ENCODE measurements at regions not wholly inside any gene's neighbourhood (a gene's known extent, or its start where the extent isn't known, plus 50 kb on each side); places are given as distances from the start of the nearest gene placed in this dataset.
A peak's percentile ranks its signal among the peaks of the same experiment; 100 is the strongest.

DNA sequence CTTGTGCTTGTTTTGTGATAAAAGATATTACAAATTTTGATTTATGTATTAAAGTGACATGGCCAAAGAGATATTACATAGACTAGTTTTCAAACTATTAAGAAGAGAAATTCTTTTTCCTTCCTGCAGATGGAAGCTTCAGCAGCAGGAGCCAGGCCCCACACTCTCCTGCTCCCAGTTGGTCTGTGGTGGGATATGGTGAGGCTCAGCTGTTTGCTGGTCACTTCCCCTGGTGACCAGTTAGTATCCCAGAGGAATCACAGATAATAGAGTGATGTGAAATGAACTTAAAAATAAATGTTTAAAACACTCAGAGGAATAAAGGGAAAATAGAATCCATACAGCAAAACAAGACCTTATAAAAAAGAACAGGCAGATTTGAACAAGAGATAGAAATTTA is 154.7 kb downstream of the KTN1 start:
- no peak for DNase-seq (ENCODE audit: low spot score)

DNA sequence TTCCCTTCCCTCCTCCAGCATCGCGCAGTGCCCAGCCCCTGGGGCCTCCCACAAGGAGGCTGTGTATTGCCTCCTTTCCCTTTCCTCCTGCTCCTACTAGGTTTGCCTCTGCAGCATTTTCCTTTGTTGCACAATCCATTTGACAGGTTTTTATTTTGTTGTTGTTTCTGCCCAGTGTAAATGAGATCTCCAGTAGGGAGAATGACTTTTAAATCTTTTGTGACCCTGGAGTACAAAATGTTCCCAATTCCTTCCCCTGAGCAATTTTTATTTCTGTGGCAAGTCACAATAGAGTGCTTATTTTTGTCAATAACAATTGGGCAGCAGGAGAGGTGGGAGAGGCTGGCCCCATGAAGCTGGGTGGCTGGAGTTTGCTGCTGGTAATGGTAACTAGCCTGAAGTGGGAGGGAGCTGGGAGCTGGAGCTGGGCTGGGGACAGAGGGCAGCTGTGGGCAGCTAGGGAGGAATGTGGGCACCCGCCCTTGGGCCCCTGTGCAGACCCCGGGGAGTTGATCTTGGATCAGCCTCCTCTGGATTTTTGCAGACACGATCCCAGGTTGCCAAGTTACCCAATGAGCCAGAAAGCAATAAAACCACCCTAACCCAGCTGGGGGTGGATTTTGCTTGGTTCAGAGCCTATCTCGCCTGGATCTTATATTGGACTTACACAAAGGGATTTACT is 160.1 kb downstream of the KTN1 start:
- no peak for DNase-seq (ENCODE audit: low spot score)

DNA sequence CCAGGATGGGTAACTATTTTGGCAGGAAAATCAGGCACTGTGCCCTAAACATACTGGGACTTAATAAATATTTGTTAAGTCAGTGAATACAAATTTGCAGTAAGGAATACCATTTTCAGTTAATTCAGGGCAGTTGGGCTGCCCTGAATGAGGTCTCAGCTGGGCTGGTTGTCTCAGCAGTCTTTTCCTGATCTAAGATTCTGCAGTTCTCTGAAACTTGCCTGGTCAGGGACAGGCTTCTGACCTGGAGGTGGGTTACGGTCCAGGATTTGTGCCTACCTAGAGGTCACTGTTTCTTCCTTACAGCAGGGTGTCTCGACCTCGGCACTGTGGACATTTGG is 160.6 kb downstream of the KTN1 start:
- no peak for DNase-seq (ENCODE audit: low spot score)

DNA sequence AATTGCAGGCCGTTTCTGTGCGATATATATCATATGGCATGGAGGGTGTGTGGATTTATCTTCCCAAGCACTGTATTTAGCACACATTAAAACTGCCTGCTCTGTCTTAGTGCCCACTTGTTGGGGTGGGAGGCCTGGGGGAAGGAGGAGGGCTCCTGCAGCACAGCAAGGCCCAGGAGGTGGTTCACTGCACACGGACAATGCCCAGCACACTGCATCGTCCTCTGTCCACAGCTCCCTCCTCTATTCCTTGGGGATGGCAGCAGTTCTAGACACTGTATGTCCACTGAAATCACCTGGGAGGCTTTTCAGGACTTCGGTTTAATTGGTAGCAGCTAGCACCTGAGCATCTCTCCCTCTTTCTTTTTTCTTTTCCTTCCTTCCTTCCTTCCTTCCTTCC is 161.2 kb downstream of the KTN1 start:
- DNase-seq (ENCODE audit: low spot score), result no peak

DNA sequence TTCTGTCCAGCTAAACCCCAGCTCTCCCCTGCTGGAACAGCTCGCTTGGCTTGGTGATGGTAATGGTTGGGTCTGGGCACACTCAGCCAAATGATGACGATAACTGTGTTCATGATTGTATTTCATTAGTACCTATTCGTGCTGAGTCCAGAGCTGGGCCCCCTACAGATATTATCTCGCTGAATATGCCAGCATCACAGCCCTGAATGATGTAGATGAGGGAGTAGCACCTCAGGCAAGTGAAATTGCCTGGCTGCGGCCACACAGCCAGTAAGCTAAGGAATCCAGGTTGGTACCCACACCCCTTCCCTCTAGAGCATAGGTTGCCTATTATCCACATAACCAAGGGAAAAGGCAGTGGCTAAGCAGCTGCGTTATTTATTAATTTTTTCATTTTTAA is 163.5 kb downstream of the KTN1 start:
- no peak for DNase-seq (ENCODE audit: low spot score)

DNA sequence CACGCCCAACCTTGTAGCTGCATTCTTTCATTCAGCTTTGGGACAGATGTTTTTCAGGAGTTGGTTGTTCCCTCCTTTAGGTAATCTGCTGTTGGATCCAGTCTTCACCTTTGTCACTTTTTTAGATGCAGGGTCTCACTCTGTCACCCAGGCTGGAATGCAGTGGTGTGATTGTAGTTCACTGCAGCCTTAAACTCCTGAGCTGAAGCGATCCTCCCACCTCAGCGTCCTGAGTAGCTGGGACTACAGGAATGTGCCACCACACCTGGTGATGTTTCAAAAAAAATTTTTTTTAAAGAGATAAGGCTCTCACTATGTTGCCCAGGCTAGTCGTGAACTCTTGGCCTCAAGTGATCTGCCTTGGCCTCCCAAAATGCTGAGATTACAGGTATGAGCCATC is 164.3 kb downstream of the KTN1 start:
- no peak for DNase-seq (ENCODE audit: low spot score)

DNA sequence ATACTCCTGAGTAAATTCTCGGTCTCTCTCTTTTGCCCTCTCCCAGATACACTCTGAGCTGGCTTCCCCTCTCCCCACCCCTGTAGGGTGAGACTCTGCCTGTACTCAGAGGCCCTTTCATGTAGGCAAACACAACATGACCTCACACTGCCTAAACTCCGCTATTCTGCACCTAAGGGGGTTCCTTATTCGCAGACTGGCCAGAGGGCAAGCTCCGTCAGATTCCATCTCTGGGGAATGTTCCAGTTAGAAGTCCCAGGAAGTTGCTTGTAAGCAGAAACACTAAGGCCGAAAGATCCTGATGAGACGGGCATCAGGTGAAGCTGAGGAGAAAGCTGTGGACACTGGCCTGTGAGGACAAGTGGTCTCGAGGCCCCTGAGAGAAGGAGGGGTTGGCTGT is 165.9 kb downstream of the KTN1 start:
- DNase-seq (ENCODE audit: low spot score), result no peak

DNA sequence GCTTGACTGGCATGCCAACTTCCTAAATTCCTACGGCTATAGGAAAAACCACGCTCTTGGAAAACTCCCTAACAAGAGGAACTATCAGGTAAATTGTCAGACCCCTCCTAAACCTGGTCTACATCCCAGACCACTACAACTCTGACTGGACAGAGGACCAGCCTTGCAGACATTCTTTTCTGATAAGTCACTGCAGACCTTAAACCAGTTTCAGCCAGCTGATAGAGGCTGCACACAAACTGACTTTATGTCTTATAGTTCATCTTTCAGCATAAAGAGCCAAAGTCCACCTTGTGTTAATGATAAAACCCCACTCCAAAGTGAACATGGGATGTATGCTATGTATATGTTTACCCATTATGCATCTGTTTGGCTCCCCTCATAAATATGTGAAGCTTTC is 166.6 kb downstream of the KTN1 start:
- DNase-seq (ENCODE audit: low spot score), result no peak

DNA sequence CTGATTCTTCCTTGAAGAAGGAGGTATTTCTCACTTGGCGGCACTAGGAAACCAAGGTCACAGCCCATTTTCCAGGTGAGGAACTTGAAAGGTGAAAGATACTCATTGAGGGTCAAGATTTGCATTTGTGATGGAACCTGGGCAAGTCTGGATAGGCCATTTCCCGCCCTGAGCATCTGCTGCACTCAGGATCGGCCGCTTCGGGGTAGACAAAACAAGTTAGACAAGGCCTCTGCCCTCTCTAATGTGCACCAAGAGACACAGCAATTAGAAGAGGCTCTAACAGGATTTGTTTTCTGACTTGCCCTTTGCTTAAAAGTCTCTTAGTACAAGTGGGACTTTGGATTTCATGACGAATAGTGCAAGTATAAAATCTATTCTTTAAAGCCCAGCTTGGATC is 167.2 kb downstream of the KTN1 start:
- DNase-seq (ENCODE audit: low spot score), result no peak

DNA sequence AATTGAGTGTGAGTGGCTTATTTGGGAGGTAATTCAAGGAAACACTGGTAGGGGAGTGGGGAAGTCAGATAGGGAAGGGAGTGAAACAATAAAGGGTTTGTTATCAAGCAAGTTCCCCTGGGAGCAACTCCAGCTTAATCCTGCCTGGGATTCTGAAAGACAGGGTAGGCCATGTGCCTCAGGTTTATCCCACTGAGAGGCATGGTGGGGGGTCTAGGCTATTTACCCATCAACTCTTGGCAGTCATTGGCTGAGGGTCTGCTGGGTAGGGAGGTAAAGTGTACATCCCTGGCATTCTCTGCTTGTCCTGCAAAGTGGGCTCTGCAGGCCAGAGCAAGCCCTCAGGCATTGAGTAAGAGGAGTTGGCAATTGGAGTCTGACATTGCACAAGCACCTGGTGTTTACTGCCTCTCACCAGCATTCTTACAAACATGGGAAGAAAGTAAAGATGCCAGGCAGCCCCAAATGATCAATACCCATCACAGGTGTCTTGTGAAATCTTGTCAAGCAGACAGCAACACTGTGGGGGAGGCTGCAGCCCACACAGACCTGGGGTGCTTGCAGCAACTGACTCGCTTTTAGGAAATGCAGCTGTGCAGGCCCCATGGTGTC is 169.3 kb downstream of the KTN1 start:
- DNase-seq (ENCODE audit: low spot score), result peak; percentile 50

DNA sequence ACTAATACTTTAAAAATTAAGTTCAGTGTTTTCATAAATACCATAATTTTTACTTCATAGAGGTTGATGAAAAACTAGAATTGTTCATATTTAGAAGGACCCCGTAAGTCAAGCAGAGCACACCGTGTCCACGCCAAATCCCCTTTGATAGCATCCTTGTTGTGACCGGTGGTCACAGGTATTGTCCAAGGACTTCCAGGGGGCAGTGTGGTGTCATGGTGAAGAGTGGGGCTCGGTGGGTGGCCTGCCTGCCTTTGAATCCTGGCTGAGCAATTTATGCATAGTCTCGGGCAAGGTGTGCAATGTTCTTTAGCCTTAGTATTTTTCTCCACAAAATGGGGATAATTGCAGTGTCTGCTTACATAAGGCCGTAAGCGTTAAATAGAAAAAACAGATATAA is 169.9 kb downstream of the KTN1 start:
- no peak for DNase-seq (ENCODE audit: low spot score)

DNA sequence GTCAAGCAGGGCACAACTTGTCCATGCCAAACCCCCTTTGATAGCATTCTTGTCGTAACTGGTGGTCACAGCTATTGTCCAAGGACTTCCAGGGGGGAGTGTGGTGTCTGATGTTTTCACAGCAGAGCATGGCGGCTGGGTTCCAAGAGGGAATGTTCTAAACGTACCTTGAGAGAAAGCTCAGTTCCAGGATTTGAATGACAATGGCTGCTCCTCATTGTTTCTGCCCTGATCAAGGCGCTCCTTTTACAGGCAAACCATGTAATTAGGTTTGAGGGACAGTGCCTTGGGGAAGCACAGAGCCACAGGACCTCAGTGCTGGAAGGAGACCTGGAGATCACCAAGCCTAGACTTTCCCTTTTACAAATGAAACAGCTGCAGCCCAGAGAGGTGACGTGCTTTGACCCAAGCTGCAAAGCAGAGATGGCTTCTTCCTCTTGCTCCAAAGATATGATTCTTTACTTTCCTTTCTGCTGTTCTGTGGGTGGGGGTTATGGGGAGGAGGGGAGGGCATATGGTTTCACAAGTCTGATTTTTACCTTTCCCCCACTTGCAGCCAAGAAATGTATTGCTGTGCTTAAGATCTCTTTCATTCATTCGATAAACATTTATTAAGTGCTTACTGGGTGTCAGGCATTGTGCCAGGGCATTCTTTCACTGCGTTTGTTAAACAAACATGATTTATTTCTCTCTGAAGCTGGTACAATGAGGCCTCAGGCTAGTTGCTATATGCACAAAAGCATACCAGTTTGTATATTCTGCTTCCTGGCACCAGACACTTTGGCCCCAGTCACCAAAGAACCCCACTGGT is 172.8 kb downstream of the KTN1 start:
- DNase-seq (ENCODE audit: low spot score), result no peak

DNA sequence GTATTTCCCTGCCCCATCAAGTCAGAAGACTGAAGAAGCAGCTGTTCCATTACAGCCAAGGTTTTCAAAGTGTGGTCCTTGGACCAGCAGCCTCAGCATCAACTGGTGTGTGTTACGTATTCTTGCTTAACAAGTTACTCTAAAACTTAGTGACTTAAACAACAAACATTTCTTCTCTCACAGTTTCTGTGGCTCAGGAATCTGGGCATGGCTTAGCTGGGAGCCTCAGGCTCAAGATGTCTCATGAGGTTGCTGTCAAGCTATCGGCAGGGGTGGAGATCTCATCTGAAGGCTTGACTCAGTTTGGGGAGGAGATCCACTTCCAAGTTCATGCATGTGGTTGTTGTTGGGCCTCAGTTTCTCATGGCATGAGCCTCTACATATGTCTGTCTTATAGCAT is 174.5 kb downstream of the KTN1 start:
- no peak for DNase-seq (ENCODE audit: low spot score)

DNA sequence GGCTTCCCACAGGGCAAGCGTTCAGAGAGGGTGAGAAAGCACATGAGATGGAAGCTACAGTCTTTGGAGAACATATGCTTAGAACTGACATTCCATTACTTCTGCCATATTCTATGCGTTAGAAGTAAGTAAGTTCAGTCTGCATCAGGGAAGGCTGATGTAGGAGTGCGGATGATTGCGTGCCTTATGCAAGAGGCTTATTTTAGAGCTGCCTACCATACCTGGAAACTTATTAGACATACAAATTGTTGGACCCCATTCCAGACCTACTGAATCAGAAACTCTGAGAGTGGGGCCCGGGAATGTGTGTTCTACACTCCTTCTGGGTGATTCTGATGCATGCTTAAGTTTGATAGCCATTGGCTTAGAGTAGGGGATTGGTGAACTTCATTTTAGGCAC is 174.9 kb downstream of the KTN1 start:
- no peak for DNase-seq (ENCODE audit: low spot score)

DNA sequence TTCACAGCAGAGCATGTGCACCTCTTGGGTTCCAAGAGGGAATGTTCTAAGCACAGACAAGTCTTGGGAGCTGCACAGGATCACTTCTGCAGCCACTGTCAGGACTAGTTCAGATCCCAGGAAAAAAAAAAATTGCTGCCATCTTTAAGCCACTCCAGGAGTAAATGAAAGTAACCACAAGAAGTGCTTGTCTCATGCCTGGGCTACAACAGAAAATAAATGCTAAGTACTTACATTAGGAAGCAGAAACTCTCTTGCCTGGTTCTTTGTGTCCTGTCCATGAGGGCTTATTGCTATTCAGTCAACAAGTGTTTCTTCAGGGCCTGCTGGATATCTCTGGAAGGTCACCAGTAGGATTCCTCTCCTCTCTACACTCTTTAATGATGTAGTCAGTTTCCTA is 176.1 kb downstream of the KTN1 start:
- DNase-seq (ENCODE audit: low spot score), result no peak

DNA sequence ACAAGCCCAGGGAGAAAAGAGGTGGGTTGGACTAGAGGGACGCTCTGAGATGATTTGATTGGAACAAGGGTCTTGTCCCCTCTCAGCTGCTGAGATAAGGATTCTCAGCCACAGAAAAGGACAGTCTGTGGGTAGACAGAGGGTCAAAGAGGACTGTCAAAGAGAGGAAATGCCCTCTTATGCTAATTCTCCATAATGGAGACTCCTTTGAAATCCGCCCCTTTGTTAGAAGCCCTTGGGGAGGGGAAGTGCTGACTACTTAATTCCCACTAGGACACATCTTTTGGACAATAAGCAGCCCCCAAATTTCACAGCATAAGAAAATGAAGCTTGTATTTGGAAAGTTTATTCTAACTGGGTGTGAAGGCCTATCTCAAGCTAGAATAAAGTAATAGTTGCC is 176.6 kb downstream of the KTN1 start:
- no peak for DNase-seq (ENCODE audit: low spot score)

DNA sequence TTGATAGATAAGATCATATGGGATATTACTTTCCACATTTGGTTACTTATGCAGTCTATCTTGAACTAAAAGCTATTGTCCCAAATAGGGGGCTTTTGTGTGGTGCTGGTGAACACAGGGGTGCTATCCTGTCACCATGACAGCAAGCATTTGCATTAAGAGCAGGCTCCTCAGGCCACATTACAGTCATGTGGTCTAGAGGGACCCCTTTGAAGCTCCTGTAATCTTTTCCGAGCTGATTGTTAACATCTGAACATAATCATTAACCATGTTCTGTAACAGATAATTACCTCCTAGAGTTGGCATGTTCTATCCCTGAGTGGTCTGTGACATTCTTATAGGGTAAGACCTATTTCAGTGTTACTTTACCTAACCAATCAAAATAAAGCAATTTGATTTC is 178.8 kb downstream of the KTN1 start:
- no peak for DNase-seq (ENCODE audit: low spot score)

DNA sequence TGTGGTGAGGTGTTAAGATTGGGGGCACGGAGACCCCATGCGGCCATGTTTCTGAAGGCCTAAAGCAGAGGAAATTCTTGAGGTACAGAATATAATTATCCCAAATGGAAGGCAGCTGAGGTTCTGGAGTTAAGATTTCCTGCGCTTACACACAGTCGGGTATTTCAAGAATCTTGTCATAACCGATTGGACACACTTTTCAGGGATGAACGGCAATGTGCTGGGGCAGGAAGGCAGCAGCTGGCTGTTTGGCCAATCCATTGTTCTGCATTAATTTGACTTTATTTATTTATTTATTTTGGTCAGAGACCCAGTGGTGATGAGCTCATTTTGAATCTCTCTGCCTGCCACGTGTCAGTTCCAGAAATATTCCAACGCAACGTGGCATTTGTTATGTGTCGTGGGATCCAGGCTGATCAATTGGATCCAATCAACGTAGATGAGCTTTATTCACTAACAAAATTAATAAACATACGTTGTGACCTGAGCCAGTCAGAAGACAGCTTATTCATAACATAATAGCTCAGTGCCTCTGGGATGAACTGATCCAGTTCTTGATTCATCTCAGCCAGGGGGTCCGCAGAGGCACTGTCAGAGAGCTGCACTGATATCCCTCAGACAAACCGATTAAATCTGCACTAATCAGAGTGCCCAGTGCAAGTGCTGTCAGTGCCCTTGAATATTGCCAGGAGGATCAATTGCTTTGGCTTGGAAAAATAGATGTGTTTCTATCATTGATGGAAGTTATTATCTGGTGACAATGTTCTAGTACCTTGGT is 181.0 kb downstream of the KTN1 start:
- no peak for DNase-seq (ENCODE audit: low spot score)

DNA sequence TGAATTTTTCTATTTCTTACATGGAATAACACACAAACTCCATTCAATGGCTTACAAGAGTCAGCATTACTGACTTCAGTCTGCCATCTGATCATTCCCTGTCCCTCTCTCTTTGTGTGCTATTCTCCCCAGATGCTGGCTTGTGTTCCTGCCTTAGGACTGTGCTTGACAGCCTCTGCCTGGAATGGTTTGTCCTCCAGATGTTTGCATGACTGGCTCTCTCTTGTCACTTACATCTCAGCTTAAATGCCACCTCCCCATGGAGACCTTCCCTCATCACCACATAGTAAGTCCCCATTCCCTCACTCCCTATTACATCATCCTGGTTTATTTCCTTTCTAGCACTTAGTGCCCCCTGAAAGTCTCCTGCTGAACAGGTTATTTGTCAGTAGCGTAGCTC is 181.6 kb downstream of the KTN1 start:
- DNase-seq (ENCODE audit: low spot score), result no peak

DNA sequence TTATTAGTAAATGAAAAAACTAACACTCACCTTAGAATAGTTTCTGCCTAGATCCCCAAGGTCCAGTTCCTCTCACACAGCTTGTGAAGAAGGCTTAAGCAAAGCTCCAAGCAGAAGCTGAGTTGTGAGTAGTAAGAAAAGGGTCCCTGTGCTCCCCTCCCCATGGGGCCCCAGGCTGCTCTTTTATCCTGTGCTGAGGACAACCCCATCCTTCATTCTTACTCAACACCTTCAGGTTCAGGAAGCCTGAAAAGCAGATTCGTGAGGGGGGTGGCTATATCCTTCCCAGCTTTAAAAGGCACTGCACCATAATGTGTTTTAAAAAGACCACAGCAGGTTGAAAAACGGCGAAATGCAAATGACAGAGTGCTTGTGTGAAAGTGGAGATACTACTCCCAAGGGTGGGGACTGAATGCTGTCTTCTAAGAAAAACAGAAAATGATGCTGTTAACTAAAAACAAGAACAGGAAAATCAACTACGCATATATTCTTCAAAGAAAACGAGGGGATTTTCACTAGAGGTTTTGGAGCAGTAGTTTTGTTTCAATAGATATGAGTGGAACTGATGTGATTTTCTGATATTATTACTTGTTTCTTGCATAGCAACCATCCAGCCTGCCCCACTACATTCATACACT is 182.7 kb downstream of the KTN1 start:
- no peak for DNase-seq (ENCODE audit: low spot score)

DNA sequence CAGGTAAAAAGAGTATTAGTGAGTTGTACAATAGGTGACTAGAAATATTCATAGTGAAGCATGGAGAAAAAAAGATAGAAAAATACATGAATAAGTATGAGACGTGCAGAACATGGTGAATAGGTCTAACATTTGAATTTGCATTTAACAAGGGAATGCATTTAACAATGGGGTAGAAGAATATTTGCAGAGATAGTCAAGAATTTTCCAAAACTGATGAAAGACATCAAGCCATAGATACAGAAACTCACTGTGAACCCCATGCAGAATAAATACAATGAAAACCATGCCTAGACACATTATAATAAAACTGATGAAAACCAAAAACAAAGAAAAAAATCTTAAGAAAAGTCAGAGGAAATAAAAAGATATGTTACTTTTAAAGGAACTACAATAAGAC is 184.8 kb downstream of the KTN1 start:
- DNase-seq (ENCODE audit: low spot score), result no peak

DNA sequence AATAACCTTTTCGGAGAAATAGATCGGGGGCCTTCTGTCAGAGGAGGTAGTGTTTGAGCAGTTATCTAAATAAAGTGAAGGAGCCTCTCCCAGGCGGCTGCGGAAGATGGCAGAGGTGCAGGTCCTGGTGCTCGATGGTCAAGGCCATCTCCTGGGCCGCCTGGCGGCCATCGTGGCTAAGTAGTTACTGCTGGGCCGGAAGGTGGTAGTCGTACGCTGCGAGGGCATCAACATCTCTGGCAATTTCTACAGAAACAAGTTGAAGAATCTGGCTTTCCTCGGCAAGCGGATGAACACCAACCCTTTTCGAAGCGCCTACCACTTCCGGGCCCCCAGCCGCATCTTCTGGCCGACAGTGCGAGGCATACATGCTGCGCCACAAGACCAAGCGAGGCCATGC is 186.1 kb downstream of the KTN1 start:
- DNase-seq (ENCODE audit: low spot score), result no peak
